HK-2 (cell line): ENCODE measurements at regions not wholly inside any gene's neighbourhood (a gene's known extent, or its start where the extent isn't known, plus 50 kb on each side); places are given as distances from the start of the nearest gene placed in this dataset.
"Not testable (repeated sequence)": the region's sequence is repeated elsewhere in the genome, so short reads cannot be mapped to it uniquely, and the experiment has no call there.

ENCODE experiments used
- DNase-seq: peaks from one replicate; pipeline ENCODE4 v3.0.0-alpha.2; 2018; ENCODE audit not compliant: unreplicated experiment

- not testable (repeated sequence) for DNase-seq
Measured at GRCh38 chr1:222470252-222470805, 77.6 kb downstream of the HHIPL2 start.

GRCh38 chr1:222466150-222466865, 81.6 kb downstream of the HHIPL2 start:
- no peak for DNase-seq

GRCh38 chr1:222465211-222466041, 82.5 kb downstream of the HHIPL2 start:
- DNase-seq = peak; percentile 99

GRCh38 chr1:222464841-222465210, 83.1 kb downstream of the HHIPL2 start:
- DNase-seq = peak; percentile 85

- no peak for DNase-seq
Measured at GRCh38 chr1:222463059-222463730, 84.7 kb downstream of the HHIPL2 start.

- DNase-seq = no peak
Measured at GRCh38 chr1:222462601-222463000, 85.3 kb downstream of the HHIPL2 start.

- no peak for DNase-seq
Measured at GRCh38 chr1:222461941-222462340, 86.0 kb downstream of the HHIPL2 start.

- DNase-seq = no peak
Measured at GRCh38 chr1:222459652-222460051, 88.3 kb downstream of the HHIPL2 start.

GRCh38 chr1:222457513-222457912, 90.4 kb downstream of the HHIPL2 start:
- DNase-seq = no peak

GRCh38 chr1:222457084-222457483, 90.8 kb downstream of the HHIPL2 start:
- no peak for DNase-seq

- DNase-seq = peak; percentile 91
Measured at GRCh38 chr1:222455188-222455879, 92.6 kb downstream of the HHIPL2 start.

GRCh38 chr1:222454782-222455181, 93.1 kb downstream of the HHIPL2 start:
- DNase-seq = no peak

- DNase-seq = no peak
Measured at GRCh38 chr1:222454186-222454585, 93.7 kb downstream of the HHIPL2 start.

GRCh38 chr1:222452031-222452430, 95.9 kb downstream of the HHIPL2 start:
- no peak for DNase-seq

- no peak for DNase-seq
Measured at GRCh38 chr1:222443566-222443965, 104.3 kb downstream of the HHIPL2 start.

- DNase-seq = no peak
Measured at GRCh38 chr1:222441066-222441465, 106.8 kb downstream of the HHIPL2 start.

- DNase-seq = no peak
Measured at GRCh38 chr1:222424826-222425225, 123.1 kb downstream of the HHIPL2 start.

- no peak for DNase-seq
Measured at GRCh38 chr1:222421380-222421779, 126.5 kb downstream of the HHIPL2 start.

GRCh38 chr1:222420633-222421032, 127.3 kb downstream of the HHIPL2 start:
- DNase-seq = no peak

GRCh38 chr1:222418654-222419053, 129.2 kb downstream of the HHIPL2 start:
- DNase-seq = no peak

- DNase-seq = no peak
Measured at GRCh38 chr1:222417264-222417663, 130.6 kb downstream of the HHIPL2 start.
